CD4-positive, alpha-beta T cell treated with Interleukin-12 subunit alpha and Interleukin-12 subunit beta, for 1 hour (primary cell): ENCODE measurements at regions not wholly inside any gene's neighbourhood (a gene's known extent, or its start where the extent isn't known, plus 50 kb on each side); places are given as distances from the start of the nearest gene placed in this dataset.

Experiments
- DNase-seq: peaks from one replicate; pipeline ENCODE4 v3.0.0-alpha.2; 2020

DNA sequence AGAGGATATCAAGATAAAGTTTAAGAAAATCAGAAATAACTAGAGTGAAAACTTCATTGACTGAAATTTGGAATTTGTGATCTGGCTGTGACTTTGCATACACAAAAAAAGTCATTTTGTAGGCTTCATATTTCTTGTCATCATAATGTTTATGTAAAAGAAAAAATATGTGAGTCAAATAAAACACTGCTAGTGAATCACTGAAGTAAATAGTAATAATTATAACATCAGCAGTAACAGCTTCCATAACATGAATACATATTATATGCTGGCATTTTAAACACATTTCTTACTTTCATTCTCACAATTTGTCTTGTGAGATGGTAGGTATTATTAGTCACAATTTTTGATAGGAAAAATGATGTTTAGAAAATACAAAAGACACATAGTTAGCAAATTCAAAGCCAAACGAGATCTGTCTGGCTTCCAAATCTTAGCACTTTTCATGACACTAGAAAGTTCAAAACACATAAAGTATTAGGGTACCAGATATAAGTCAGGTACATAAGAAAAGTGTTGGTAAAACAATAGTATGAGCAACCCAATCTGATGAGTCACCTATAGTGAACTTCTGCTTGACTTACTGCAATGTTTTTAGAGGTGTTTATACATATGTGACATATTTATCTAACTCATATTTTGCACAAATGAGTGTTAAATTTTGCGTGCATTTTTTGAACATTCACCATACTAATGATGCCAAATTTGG is 241.0 kb upstream of the SNX7 start:
- no peak for DNase-seq

DNA sequence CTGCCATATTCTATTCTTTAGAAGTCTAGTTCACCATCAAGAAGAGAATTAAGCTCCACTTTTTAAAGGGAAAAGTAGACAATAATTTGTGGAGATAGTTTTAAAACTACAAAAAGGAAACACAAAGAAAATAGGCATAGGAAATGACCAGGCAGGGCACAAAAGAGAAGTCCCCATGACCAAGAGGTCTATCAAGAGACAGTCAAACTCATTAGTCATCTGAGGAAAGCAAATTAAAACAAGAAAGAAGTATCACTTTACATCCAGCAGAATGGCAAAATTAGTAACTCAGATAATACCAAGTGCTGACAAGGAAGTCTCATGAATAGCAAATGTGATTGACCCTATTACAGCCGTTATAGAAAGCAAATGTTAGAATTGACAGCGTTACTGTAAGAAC is 243.7 kb upstream of the SNX7 start:
- no peak for DNase-seq

DNA sequence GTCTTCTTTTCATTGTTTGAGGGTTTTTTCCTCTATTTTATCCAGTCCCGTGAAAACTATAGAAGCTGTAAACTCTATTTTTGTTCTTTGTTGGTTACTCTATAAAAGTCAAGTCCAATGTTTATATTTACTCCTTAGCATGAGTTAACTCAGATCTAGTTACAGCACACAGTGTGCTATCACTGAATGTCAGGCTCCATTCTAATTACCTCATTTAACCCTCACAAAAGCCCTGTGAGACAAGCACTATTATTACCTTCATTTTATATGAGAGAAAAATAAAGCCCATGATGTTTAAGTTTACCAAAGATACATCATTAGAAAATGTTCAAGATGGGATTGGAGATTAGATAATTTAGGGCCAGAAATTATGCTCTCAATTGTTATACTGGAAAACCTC is 251.4 kb upstream of the SNX7 start:
- DNase-seq, result no peak

DNA sequence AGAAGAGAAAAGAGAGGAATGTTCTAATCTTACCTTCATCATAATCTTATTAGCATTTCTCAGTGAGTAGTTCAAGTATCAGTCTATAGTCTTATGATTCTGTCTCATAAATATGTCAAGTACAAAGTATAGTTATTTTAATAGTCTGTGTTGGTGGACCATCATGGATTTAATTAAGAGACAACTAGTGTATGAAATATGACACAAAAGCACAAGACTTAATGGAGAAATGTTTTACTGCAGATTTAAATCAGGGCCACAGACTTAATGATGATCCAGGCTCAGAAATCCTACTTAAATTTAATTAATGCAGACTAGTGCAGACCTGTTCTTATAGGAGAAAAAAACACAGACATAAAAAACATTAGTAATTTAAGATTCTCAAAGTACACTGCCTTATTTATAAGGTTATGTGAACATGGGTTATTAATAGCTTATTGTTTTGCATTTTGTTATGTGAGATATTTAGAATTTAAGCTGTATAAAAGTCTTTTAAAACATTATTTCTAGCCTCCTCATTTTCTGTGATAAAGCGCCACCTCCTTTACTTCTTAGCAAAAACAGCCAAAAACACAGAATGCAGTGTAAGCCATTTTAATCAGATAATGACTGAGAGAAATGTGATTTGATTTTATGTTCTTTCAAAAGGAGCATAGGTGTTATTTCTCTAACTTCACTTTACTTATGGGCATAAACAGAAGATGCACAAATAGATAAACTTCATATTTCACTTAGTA is 255.0 kb upstream of the SNX7 start:
- DNase-seq, result no peak

- no peak for DNase-seq
Measured at GRCh38 chr1:98405581-98406074, 255.9 kb upstream of the SNX7 start.

GRCh38 chr1:98404866-98405265 is 256.7 kb upstream of the SNX7 start:
- DNase-seq, result no peak

DNA sequence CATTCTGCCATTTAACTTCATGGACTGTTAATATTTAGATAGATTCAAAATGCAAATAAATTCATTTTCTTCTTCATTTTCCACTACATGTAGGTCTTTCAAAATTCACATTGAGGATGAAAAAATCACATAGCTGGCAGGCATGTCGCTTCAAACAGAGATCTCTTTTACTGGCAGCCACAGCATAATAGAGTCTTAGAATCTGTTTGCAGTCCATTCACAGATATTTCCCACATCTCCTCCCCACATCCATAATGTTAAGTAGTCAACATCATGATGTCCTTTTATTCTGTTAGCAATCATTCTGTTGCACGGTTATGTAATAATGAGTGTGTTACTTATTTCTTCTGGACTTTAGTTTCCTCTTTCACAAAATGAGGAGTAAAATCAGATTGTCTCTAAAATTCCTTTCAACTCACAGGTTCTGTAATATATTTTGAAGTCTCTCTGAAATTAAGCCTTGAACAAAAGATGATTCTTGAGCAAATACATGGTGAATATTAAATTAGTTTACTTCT is 257.5 kb upstream of the SNX7 start:
- DNase-seq, result no peak

GRCh38 chr1:98402860-98403259 is 258.7 kb upstream of the SNX7 start:
- no peak for DNase-seq

DNA sequence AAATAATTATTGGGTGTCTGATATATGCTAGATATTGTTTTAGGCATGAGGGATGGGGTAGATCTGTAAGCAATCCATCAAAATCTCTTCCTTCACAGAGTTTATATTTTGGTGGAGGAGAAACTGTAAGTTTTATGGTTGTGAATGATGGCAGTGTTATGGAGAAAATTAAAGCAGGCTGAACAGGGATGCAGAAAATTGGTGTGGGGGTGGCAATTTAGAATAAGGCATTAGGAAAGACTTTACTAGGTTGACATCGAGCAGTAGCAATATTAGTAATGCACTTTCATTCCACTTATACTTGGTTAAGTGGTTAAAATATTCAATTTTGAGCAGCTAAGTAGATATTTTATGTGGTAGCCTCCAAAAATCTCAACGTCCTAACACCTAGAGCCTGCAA is 261.1 kb upstream of the SNX7 start:
- DNase-seq, result no peak

DNA sequence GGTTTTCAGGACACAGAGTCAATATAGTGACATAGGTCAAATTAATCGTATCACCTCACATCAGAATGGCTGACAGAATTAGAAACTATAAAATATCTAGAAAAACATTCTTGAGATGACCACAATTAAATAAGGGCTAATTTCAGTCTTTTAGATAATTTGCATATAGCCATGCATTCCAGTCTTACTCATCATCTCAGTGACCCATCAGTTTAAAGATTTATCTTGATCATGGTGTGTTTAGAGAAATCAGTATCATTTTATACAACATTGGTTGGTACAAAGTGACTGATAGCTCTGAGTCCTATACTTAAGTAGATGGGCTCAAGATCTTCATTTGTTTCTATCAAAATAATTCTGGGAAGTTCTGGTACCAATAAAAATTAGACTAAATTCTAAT is 262.3 kb upstream of the SNX7 start:
- DNase-seq, result no peak

- DNase-seq, result no peak
Measured at GRCh38 chr1:98398649-98399048, 262.9 kb upstream of the SNX7 start.

DNA sequence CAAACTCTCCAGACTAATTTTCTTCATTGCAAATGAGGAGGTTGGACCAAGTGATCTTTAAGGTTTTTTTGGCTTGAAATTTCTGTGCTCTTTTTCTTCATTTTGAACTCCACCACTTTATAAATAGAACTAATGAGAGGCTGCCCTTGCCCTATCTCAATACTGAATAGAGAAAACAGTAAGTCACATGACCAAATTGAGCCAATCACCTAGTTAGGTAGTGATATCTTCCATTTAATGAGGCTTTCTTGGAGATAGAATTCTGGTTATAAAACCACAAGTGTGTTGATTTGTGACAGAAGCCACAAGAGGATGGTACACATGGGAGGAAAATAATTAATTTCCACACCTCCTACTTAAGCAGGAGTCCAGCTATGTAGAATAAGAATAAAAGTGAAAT is 263.4 kb upstream of the SNX7 start:
- DNase-seq, result no peak

- DNase-seq, result no peak
Measured at GRCh38 chr1:98393719-98394118, 267.8 kb upstream of the SNX7 start.

GRCh38 chr1:98391175-98391574 is 270.3 kb upstream of the SNX7 start:
- no peak for DNase-seq

DNA sequence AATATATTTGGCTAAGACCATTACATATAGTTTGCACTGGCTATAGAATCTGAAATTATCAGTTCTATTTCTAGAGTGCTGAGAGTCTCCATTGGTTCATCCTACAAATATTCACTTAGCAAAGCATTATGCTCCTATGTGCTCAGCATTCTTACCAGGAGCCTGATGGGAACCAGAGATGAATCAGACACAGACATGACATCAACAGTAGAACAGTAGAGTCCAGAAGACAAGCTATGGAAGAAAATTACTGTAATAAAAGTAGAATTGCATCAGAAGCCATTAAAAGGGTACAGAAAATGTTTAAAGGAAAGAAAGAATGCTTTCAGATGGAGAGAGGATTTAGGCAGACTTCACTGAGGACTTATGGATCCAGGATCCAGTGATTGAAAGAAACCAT is 271.7 kb upstream of the SNX7 start:
- DNase-seq, result no peak

DNA sequence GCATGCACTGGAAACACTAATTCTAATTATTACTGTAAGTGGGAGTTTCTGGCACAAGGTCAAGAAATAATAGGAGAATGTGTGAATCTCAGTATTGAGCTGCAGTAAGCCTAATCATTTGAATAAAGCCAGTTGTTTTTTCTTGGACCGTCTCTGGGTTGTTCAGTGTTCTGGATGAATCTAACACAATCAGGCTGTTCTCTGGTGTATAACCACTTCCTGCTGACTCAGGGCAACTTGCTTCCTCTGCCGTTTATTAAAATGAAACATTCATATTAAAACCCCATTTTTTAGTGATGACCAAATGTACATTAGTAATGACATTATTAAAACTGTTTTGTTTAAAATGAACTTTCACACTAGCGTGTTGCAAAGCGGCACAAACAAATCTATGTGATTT is 273.1 kb upstream of the SNX7 start:
- peak; percentile 55 for DNase-seq

GRCh38 chr1:98387701-98388100 is 273.8 kb upstream of the SNX7 start:
- DNase-seq, result no peak

GRCh38 chr1:98386675-98387440 is 274.7 kb upstream of the SNX7 start:
- no peak for DNase-seq

DNA sequence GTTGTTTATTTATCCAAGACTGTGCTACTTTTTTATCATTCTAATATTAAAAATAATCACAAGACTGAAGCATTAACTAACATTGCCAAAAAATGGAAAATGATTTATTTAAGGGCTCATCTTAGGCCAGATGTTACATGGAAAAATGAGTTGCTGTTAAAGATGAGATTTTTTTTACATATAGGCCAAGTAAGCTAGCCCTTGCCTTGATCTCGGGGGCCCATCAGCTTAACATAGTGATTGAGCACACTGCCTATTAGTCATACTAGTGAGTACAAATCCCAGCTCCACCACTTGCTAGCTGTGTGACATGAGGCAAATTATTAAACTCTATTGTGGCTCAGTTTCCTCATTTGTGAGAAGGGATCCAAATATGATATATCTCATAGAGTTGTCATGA is 275.9 kb upstream of the SNX7 start:
- no peak for DNase-seq

DNA sequence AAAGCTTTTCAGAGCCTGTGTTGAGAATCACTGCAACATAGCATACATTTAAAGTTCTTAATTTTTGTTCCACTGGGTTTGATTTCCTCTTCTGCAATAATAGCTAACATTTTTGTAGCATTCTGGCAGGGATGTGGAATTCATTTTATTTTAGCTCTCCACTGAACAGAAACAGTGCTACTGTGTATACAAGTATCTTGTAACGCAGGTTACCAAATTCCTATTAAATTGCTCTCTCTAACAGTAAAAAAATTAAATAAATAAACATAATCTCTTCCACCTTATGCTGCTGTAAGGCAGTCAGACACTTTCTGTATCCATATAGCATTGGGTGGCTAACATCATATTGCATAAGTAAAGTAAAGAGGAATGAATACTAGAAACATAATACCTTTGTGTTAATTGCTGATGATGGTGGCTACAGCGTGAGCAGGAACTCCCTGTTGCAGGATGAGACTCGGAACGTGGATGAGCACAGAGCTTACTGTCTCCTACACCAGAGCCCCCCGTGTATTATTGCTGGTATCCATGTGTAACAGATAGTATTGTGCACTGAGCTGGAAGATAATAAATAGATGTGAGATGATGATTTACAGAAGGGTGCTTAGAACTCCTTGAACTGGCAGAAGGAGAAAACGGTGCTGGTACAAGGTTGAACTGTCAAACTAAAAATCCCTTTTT is 276.9 kb upstream of the SNX7 start:
- DNase-seq, result no peak

- DNase-seq, result no peak
Measured at GRCh38 chr1:98382986-98383740, 278.4 kb upstream of the SNX7 start.

GRCh38 chr1:98382586-98382985 is 278.9 kb upstream of the SNX7 start:
- DNase-seq, result no peak
